HG03066 (cell line): ENCODE measurements at regions not wholly inside any gene's neighbourhood (a gene's known extent, or its start where the extent isn't known, plus 50 kb on each side); places are given as distances from the start of the nearest gene placed in this dataset.
"Not testable (repeated sequence)": the region's sequence is repeated elsewhere in the genome, so short reads cannot be mapped to it uniquely, and the experiment has no call there.

Experiments used
- ATAC-seq: cut with Tn5 transposase; IDR thresholded peaks from one replicate; pipeline ENCODE4 v1.9.1; 2021; ENCODE audit warnings: low read depth; ENCODE audit not compliant: unreplicated experiment

DNA sequence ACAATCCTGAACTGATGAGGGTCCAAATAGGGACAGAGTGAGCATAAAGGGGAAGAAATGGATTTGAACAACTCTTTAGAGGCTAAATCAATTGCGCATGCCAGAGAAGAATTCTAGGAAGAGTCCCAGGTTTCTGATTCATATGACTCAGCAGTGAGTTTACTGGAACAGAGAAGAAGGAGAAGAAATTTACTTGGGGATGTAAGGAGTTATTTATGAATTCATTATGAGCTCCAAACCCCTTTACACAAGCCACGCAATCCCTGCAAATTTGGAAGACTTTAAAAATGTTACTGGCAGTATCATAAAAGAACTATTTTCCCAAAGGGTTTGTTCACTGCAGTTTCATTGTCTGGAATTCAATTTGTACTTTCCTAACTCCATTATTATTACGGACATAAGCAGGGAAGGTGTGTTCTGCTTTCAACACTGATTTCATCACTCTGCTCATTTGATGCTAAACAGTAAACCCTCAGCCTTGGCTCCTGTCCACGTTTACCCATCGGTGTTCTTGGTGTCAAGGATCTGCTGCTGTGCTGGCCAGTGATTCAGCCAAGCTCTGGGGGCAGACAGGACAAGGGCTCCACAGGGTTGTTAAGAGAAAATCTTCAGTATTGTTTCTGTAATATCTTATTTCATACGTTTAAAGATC lies 273.7 kb downstream of the HNRNPD start:
- ATAC-seq, result no peak

DNA sequence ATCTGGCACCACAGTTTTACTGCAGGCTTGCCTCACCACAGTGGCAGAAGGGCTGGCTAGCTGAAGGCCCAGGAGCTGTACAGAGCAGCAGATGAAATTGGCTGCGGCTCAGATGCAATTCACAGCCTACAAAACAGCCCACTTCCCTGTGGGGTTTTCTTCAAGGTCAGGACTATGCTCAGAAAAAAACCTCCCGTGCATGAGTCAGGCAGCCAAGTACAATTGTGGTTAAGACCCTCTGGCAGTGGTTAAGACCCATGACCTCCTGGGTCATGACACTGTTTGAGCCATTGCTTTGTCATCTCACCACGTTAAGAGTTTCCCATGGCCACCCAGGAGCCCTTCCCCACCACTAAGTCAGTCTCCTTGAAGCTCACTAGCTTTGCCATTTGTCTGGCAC lies 276.3 kb downstream of the HNRNPD start:
- ATAC-seq, result no peak

DNA sequence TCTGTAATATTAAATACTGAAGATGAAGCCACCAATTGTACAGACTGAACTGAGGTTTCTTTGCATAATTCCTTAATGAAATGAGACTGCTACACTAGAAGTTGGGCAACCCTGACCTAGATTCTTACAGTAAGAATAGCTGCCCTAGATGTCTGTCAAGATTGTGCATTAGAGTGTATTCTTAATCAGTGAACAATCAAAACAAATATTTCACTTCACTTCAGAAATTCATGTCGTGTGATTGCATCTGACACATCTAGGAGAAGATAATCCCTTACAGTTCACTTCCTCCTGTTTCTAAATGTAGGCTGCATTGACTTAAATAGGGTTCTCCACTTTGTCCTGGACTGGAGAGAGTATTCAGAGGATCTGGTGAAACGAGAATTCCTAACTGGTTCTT lies 283.1 kb downstream of the HNRNPD start:
- ATAC-seq, result no peak

DNA sequence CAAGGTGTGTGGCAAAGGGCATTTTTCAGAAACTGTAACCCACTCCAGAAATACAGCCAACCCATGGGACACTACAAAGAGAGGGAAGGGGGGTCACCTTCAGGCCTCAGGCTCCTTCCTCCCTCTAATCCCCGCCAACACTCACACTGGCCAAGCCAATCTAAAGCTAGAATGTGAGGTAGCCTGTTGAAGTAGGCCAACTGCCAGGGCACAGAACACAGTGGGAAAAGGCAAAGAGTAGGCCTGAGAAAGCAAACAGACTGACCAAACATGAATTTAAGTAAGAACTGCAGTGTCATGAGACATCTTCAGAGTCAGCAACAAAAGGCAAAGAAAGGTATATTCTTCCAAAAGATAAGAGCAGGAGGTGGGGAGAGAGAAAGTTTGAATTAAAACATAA lies 289.0 kb downstream of the HNRNPD start:
- ATAC-seq, result no peak

DNA sequence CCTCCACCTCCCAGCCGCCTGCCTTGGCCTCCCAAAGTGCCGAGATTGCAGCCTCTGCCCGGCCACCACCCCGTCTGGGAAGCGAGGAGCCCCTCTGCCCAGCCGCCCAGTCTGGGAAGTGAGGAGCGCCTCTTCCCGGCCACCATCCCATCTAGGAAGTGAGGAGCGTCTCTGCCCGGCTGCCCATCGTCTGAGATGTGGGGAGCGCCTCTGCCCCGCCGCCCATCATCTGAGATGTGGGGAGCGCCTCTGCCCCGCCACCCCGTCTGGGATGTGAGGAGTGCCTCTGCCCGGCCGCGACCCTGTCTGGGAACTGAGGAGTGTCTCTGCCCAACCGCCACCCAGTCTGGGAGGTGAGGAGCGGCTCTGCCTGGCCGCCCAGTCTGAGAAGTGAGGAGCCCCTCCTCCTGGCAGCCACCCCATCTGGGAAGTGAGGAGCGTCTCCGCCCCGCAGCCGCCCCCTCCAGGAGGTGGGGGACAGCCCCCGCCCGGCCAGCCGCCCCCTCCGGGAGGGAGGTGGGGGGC lies 296.3 kb downstream of the HNRNPD start:
- ATAC-seq, result not testable (repeated sequence)

DNA sequence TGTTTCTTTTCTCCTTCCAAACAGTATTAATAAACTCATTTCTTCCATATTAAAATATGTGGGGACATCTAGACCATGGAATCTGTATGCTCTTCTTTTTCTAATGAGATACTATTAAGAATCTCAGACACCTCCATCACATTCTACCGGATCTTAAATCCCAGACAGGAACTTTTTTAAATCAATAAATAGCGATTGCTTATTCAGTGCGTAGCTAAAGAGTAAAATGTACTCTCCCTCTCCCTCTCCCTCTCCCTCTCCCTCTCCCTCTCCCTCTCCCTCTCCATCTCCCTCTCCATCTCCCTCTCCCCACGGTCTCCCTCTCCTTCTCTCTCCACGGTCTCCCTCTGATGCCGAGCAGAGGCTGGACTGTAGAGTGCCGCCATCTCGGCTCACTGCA lies 297.0 kb downstream of the HNRNPD start:
- ATAC-seq, result no peak

DNA sequence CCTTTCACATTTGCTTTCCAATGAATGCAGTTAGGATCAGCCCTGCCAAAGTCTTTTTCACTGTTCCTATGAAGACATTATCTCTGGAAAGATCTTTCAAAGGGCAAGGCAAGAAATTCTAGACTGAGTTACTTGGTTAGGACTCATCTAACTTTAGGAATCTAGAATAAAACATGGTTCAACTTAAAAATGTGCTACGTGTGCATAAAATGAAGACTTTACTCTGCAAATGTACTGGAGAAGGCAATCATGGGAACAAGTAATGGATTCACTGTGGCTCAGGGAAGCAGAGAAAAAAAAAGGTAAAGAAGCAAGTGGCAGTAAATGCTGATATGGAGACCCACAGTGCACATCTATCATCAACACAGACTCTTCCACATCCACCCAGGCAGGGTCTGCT lies 297.4 kb downstream of the HNRNPD start:
- no peak for ATAC-seq

DNA sequence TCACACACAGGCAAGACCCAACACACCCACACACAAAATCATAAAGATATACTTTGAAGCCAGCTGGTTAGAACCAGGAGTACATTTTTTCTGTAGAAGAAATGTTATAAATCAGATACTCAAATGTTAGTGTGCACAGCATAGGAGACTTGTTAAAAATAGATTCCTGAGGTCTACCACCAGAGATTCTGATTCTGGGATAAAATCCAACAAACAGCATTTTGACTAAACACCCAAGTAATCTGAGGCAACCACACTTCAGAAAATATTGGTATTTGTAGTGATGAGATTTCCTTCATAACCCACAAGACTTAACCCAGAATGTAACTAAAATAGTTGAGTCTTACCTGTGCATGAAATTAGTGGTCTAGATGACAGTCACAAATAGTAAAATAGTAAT lies 301.8 kb downstream of the HNRNPD start:
- no peak for ATAC-seq

DNA sequence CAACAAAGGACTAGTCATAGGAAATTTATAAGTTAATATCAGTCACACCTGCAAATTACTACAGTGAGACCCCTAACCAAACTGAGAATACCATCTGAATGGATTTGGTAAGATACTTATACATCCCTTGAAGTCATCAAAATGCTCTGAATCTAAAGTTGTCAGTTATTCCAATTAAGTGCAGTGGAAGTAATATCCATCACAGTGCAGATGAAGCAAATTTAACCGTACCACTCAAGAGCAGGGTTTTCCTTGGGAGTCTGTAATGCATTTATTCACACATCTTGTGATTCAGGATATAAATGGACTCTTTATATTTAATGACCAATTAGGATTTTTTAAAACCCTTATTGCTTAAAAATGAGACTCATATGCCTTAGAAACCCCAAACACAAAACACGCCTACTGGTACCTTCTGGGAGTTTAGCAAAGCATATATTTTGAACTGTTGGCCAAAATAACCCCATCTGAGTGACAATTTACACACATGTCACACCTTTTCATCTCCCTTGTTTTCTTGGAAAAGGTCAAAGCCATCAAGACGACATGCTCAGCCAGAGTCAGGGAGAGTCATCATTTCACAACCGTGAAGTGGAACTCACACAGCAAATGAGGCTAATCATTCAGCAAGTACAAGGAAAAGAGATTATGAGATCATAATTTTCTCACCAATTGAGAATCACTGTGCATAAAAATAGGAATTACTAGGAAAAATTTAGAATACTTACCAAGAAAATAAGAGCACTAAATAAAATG lies 303.7 kb downstream of the HNRNPD start:
- no peak for ATAC-seq

DNA sequence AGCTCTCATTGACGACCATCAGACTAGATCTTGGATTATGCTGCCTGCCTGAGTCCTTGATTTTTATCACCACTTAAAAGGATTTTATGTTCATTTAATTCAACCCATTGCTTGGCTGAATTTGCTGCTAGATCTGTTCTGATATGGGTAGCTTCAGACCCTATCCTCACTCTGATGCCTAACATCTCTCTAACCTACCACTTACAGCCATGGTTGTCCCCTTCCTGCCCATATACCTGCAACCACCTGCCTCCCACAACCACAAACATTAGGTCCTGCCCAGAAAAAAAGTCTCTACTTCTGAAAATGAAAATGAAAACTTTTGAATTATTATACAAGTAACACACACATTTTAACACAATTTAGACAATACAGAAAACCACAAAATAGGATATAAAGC lies 310.8 kb downstream of the HNRNPD start:
- ATAC-seq, result no peak

DNA sequence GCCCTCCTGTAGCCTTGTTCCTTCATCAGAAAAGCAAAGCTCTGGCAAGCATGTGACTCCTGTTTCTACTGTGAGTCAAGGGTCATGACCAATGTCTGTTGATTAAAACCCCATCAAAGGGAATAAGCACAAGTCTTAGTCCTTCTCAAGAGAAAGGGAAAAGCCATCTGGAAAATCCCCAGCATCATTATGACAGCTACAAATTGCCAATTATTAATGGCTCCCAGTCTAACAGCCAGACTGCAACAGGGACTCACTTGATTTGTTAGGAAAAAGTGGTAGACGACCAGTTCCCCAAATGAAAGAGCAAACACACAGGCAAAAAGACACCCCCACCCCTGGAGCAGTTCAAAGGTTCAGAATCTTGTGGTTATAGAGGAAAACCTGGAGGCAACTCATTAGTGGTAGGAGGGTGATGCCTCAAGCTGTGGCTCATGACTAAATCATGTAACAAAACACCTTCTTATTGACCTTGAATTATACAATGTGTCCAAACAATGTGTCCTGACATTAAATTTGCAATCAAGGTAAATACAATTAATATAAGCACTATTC lies 315.7 kb downstream of the HNRNPD start:
- no peak for ATAC-seq

DNA sequence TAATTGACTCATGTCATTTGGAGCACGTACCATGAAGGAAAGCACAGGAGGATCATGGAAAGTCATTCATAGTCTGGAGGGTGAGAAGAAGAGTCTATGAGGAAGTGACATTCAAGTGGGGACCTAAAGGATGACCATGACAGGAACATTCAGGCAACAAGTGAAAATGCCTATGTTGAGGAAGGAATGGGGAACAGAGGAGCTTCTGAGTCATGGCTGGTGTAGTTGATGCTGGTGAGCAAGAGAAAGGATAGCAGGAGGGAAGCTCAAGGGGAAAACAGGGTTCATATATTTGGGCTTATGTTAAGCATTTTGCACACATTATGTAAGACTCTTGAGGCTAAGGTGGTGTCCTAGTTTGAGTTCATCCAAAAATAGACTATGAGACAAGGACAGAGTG lies 318.6 kb downstream of the HNRNPD start:
- no peak for ATAC-seq

DNA sequence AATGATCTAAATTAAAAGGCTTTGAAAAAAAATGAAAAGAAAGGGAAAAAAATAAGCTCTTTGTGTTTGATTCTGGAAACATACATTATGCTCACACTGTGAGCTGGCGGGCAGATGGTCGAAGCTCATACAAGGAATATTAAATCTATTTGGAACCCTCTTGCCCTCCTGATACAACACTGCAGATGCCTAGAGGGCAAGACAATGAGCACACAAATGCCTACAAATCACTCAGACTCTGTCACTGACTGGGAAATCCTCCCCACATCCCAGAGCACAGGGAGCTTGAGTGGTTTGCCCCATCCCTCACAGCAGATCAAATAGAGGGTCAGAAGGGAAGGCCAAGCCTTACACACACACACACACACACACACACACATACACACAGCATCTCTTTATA lies 320.4 kb downstream of the HNRNPD start:
- ATAC-seq, result no peak

DNA sequence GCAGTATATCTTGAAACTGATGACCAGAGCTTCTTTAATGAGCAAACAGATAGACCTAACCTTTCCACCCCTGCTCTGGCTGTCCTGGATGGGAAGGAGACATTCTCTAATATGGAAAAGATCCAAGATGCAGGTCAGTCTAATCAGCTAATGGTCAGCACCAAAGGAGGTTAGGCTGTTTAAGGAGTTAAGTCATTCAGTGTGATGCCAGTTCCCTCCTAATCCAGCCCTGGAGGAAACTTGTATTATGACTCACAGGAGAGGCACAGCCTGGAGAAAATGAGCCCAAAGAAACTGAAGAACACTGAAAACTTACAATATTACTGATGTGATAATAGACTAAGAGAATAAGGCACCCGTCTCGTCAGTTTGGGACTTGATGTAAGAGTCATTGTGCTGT lies 323.0 kb downstream of the HNRNPD start:
- no peak for ATAC-seq

DNA sequence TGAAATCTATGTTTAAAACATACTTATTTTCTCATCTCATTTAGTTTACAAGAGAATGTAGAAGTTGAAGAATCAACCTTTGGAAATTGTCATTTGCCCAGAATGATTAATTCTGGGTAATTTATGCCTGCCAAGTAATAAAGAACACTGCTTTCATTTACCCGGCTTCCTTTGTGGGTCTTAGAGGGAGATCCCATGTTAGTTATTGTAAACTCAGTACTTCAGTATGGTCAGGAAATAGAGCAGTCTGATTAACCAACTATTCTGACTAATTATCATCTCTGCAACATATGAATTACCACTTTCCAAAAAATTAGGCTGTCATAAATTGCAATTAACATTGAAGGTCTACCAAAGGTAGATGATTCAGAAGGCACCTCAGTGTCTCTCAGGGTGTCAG lies 324.5 kb downstream of the HNRNPD start:
- no peak for ATAC-seq

DNA sequence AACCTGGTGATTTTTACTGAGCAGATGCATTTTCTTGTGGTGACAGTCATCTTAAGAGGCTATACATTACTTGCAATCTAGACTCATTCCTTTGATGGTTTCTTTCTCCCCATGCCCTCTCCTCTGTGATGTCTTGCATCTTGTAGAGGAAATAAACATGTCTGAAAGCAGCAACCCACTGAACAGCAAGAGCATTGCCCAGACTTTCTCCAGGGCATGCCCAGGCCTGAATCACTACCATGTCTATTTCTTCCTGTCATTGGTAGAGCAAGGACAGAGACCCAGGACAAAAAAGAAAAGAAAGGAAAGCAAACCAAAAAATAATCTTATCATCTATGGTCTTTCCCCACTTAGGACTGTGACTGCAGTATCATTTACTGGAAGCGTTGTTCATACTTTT lies 326.1 kb downstream of the HNRNPD start:
- no peak for ATAC-seq

DNA sequence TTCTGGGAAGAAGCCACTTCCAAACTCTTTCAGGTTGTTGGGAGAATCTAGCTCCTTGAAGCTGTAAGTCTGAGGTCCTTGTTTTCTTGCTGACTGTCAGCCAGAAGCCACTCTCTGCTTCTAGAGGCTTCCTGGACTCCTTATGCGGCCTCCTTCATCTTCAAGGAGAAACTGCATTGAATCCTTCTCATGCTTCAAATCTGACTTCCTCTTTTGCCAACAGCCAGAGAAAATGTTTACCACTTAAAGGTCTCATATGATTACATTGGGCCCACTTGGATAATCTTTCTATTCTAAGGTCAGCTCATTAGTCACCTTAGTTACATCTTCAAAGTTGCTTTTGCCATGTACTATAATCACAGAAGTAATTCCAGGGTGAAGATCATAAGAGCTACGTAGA lies 327.0 kb downstream of the HNRNPD start:
- no peak for ATAC-seq

DNA sequence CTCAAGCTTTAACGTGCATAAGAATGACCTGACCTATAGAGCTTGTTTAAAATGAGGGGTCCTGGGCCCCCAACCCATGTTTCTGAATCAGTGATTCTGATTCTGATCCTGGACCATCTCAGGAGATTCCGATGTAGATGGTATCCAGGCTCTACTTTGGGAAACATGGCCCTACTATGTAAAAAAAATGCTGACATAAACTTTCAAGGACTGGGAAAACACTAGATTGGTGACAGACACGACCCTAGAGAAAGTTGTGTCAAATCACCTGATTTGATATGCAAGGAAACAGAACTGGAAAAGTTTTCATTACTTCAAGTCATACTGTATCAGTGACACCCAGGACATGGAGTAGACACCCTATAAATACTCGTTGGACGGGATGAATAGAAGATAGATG lies 328.5 kb downstream of the HNRNPD start:
- no peak for ATAC-seq

DNA sequence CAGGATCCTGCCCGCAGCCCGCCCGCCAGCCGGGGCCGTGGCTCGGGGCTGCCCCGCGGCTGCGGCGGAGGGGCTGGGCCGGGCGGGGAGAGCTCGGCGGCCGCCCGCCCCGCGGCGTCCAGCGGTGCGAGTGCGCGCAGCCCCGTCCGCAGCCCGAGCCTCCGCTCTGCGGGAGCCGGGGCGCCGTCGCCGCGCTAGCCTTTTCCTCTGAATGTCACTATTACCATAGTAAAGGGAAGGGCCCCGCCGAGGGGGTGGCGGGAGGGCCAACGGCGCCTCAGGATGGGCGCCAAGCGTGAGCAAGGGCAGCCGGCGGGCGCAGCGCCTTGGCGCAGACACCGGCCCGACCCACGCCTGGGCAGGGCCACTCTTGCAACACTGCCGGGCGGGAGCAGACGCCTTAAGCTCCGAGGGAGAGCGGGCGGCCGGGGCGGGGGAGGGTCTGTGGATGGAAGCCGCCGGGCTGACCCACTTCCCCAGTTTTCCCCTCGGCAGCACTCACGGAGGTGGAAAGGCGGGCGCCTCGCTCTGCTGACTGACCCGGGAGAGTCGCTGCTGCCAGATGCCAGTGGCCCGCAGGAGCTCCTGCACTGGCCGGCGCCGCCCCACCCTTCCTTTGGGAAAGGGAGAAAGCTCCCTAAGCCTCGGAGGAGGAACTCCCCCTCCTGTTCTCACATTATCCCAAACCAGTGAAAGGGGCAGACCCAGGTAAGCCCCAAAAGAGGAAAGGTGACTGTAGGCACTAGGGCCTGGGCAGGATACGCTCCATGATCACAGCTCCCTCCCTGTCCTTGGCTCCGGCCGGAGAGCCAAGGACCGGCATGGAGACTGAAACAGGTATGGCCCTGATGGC lies 329.4 kb downstream of the HNRNPD start:
- no peak for ATAC-seq

DNA sequence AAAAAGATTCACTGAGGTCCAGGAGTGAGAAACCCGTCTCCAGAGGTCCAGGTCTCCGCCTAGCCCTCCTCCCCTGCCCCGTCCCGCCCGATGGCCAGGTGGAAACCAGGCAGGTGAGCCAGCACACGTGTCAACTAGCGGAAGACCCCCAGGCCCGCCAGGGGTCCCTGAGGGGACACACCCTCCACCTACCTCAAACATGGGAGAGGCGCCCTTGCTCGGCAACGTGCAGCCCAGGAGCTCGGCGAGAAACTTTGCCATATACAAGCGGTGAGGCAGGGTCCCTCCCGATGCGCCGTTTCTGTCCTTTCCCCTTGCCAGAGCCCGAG lies 330.0 kb downstream of the HNRNPD start:
- no peak for ATAC-seq
